ENCODE measurements at regions not wholly inside any gene's neighbourhood (a gene's known extent, or its start where the extent isn't known, plus 50 kb on each side); places are given as distances from the start of the nearest gene placed in this dataset.

DNA sequence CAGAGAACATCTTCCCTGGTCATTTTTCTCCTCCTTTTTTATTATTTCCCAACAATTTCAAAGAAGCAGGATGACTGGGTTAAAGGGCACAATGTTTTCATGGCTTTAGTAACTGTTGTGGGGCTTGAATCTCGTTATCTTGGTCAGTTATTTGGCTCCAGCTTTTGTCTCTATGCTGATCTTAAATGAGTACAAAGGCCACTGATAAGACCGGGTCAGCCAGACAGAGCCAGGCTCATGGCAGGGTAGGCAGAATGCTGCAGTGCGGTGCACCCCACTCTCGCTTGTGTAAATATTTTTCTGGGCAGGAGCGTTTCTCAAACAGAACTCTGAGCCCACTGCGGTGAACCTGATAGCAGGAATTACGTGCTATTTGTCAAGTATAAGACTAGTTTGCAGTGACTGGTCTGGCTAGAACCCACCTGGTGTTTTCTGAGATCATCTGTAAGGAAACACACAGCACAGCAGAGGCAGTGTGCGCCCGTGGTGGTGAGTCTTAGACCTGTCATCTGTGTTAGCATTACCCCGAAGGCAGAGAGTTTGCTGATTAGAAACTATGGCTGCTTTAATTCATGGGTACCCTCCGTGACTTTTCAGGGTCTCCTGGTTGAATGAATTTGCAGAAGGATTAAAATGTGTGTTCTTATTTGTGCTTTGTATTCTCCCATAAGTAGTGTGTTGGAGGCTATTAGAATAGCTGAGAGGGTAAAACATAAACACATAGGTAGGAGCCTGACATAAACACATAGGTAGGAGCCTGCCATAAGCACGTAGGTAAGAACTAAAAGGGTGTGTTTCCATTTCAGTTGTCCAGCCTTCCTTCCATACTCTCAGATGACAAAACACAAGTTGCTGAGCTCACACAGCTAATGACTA lies 158.6 kb upstream of the DMRT1 start (continued):
- TF ChIP-seq ZNF674 (CRISPR knock-in tag; IDR thresholded peaks at IDR 0.05; ENCODE audit: low read depth) = no peak
- TF ChIP-seq U2AF1 (optimal IDR thresholded peaks at IDR 0.05; ENCODE audit: low read depth, low read length) = peak; percentile 47
- TF ChIP-seq, protein P1, sequence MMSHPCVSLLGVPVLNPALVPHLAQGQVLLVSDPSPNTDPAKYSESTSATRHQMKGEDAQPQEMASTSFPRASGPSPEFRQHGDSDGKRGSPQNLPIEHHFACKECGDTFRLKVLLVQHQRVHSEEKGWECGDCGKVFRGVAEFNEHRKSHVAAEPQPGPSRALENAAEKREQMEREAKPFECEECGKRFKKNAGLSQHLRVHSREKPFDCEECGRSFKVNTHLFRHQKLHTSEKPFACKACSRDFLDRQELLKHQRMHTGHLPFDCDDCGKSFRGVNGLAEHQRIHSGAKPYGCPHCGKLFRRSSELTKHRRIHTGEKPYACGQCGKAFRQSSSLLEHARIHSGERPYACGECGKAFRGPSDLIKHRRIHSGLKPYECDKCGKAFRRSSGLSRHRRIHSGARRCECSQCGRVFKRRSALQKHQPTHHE (CRISPR knock-in tag; IDR thresholded peaks at IDR 0.05; ENCODE audit: borderline replicate concordance) = no peak
- peak; percentile 51; the same call in 1 of the 2 replicates for TF ChIP-seq TSC22D2 (CRISPR knock-in tag; IDR thresholded peaks at IDR 0.05; ENCODE audit: borderline replicate concordance)
- TF ChIP-seq SMC3 (IDR thresholded peaks at IDR 0.05; ENCODE audit: low read length) = peak; percentile 5; the same call in 1 of the 2 replicates
- TF ChIP-seq MAFG (CRISPR knock-in tag; IDR thresholded peaks at IDR 0.05) = no peak
- no peak; the same call in 1 of the 2 replicates for TF ChIP-seq NAIF1 (CRISPR knock-in tag; IDR thresholded peaks at IDR 0.05; ENCODE audit: borderline replicate concordance)
- TF ChIP-seq ZBTB33 (CRISPR knock-in tag; IDR thresholded peaks at IDR 0.05) = peak; percentile 75
- TF ChIP-seq ZNF3 (CRISPR knock-in tag; IDR thresholded peaks at IDR 0.05) = no peak
- no peak for TF ChIP-seq ZNF891 (CRISPR knock-in tag; IDR thresholded peaks at IDR 0.05)
- TF ChIP-seq, protein P2, sequence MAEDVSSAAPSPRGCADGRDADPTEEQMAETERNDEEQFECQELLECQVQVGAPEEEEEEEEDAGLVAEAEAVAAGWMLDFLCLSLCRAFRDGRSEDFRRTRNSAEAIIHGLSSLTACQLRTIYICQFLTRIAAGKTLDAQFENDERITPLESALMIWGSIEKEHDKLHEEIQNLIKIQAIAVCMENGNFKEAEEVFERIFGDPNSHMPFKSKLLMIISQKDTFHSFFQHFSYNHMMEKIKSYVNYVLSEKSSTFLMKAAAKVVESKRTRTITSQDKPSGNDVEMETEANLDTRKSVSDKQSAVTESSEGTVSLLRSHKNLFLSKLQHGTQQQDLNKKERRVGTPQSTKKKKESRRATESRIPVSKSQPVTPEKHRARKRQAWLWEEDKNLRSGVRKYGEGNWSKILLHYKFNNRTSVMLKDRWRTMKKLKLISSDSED (CRISPR knock-in tag; IDR thresholded peaks at IDR 0.05) = no peak
- peak; percentile 95 for TF ChIP-seq ZNF12 (CRISPR knock-in tag; IDR thresholded peaks at IDR 0.05)
- 0 out of 2 replicates have a peak, but pooled peaks have one; percentile 34 for TF ChIP-seq GATAD1 (CRISPR knock-in tag; IDR thresholded peaks at IDR 0.05)
- TF ChIP-seq NCOA1 (CRISPR knock-in tag; IDR thresholded peaks at IDR 0.05) = peak; percentile 96
- no peak for TF ChIP-seq ZNF160 (CRISPR knock-in tag; IDR thresholded peaks at IDR 0.05)
- peak; percentile 91 for TF ChIP-seq ERF (CRISPR knock-in tag; IDR thresholded peaks at IDR 0.05)
- TF ChIP-seq ZNF607 (CRISPR knock-in tag; IDR thresholded peaks at IDR 0.05; ENCODE audit: borderline replicate concordance) = no peak; the same call in 1 of the 2 replicates
- TF ChIP-seq SOX5 (CRISPR knock-in tag; IDR thresholded peaks at IDR 0.05; ENCODE audit: borderline replicate concordance) = peak; percentile 98
- no peak for TF ChIP-seq FOXA1 (IDR thresholded peaks at IDR 0.05)
- TF ChIP-seq FOXA1 (CRISPR knock-in tag; IDR thresholded peaks at IDR 0.05) = peak; percentile 85
- TF ChIP-seq ZNF816 (CRISPR knock-in tag; IDR thresholded peaks at IDR 0.05; ENCODE audit: borderline replicate concordance) = no peak; the same call in 1 of the 2 replicates
- peak; percentile 46 for TF ChIP-seq UBTF (CRISPR knock-in tag; IDR thresholded peaks at IDR 0.05)

Data from HepG2 (cell line).